Endodermal cell (in vitro differentiated cells): ENCODE measurements at regions not wholly inside any gene's neighbourhood (a gene's known extent, or its start where the extent isn't known, plus 50 kb on each side); places are given as distances from the start of the nearest gene placed in this dataset.
A peak's percentile ranks its signal among the peaks of the same experiment; 100 is the strongest.

Source experiments
- DNase-seq: peaks from one replicate; pipeline ENCODE4 v3.0.0-alpha.2; 2017
- H3K27ac ChIP-seq: 2 replicates; pipeline ENCODE4 v1.5.1; 2013; ENCODE audit warnings: mild to moderate bottlenecking, low read depth, low read length, moderate library complexity
- H3K27me3 ChIP-seq: 2 replicates; pipeline ENCODE4 v1.6.1; 2013; ENCODE audit warnings: mild to moderate bottlenecking, low read length, moderate library complexity; ENCODE audit not compliant: insufficient read depth, control insufficient read depth, poor library complexity, severe bottlenecking
- H3K36me3 ChIP-seq: 2 replicates; pipeline ENCODE4 v1.7.0; 2013; ENCODE audit warnings: mild to moderate bottlenecking, low read length, moderate library complexity; ENCODE audit not compliant: control insufficient read depth, insufficient read depth
- H3K4me1 ChIP-seq: one replicate; pipeline ENCODE4 v1.7.0; 2013; ENCODE audit warnings: low read length; ENCODE audit not compliant: control insufficient read depth, insufficient read depth
- H3K4me3 ChIP-seq: 2 replicates; pipeline ENCODE4 v1.5.1; 2013; ENCODE audit warnings: mild to moderate bottlenecking, low read length, moderate library complexity
- H3K9ac ChIP-seq: 2 replicates; pipeline ENCODE4 v1.6.1; 2013; ENCODE audit warnings: mild to moderate bottlenecking, low read length, moderate library complexity; ENCODE audit not compliant: poor library complexity, severe bottlenecking; ENCODE audit errors: extremely low read depth
- H3K9me3 ChIP-seq: 2 replicates; pipeline ENCODE4 v1.6.1; 2013; ENCODE audit warnings: mild to moderate bottlenecking, low read length, moderate library complexity; ENCODE audit not compliant: control insufficient read depth
- H3K27ac Mint-ChIP-seq: 2 replicates; pipeline ENCODE4 v1.8.0; 2020; ENCODE audit warnings: mixed read lengths
- H3K27me3 Mint-ChIP-seq: 2 replicates; pipeline ENCODE4 v1.8.0; 2021; ENCODE audit warnings: mild to moderate bottlenecking, mixed read lengths; ENCODE audit not compliant: insufficient read depth
- H3K36me3 Mint-ChIP-seq: 2 replicates; pipeline ENCODE4 v1.8.0; 2020; ENCODE audit warnings: low read depth, mixed read lengths
- H3K4me1 Mint-ChIP-seq: 2 replicates; pipeline ENCODE4 v1.8.0; 2020; ENCODE audit warnings: mixed read lengths
- H3K4me3 Mint-ChIP-seq: 2 replicates; pipeline ENCODE4 v1.8.0; 2020; ENCODE audit warnings: mild to moderate bottlenecking, moderate library complexity, mixed read lengths
- H3K9me3 Mint-ChIP-seq: 2 replicates; pipeline ENCODE4 v1.8.0; 2020; ENCODE audit warnings: mild to moderate bottlenecking, mixed read lengths
- CTCF ChIP-seq: fragments of 200-600 bp; sonication (generic); conservative IDR thresholded peaks from 2 replicates; pipeline ENCODE4 v1.5.0; 2021; ENCODE audit warnings: antibody characterized with exemption, mild to moderate bottlenecking
- WGBS, 2 experiments: methylation state at CpG; one replicate each; pipeline versions ENCODE4 v1.1.5 to v1.1.7; 2013; ENCODE audit warnings: missing lambda C conversion rate in 2 of 2, mixed read lengths in 1 of 2; ENCODE audit not compliant: insufficient coverage in 1 of 2, insufficient read length in 1 of 2; 5-methylcytosine and 5-hydroxymethylcytosine counted together

- no peak overlapping the region for H3K4me3 ChIP-seq
- peaks cover 2% of the 10 kb centered on the region for H3K9me3 Mint-ChIP-seq
- H3K27ac ChIP-seq, result no peak overlapping the region
- H3K4me1 ChIP-seq, result peaks cover 6% of the 10 kb centered on the region
- H3K36me3 Mint-ChIP-seq, result no peaks in the 10 kb centered on the region
- DNase-seq, result no peak
- H3K27ac Mint-ChIP-seq, result no peak overlapping the region
- peaks cover 9% of the 10 kb centered on the region for H3K4me1 Mint-ChIP-seq
- 90 to 93% methylated on average over 6 to 10 of the region's 10 CpGs for WGBS, 2 experiments
- H3K4me3 Mint-ChIP-seq, result no peak overlapping the region
- peaks cover 7% of the 10 kb centered on the region for H3K9me3 ChIP-seq
- H3K9ac ChIP-seq, result no peak overlapping the region
- H3K27me3 Mint-ChIP-seq, result peaks cover 2% of the 10 kb centered on the region
- no peaks in the 10 kb centered on the region for H3K27me3 ChIP-seq
- TF ChIP-seq CTCF, result no peak
- H3K36me3 ChIP-seq, result no peaks in the 10 kb centered on the region
These were observed 68.5 kb upstream of the LHX1 start for GRCh38 chr17:36868777-36869176.

DNA sequence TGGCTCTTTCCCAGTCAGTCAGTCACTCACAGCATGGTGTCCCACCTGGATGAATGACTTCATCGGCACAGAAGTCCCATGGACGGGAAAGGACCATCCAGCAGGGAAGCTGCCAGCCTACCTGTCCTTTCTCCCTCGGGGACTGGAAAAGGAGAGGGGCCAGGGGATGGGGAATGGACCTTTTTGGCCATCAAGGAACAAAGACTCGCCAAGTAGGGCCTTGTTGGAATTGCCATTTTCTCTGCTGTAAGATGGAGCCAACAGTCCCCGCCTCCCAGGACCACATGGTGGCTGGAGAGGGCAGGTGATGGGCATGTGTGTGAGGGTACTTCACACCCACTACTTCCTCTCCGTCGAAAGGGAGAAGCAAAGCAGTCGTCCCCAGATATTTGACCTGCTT lies 67.8 kb upstream of the LHX1 start:
- Histone ChIP-seq H3K9ac (no peak overlapping the region), H3K27ac (no peak overlapping the region), H3K9me3 (peaks cover 7% of the 10 kb centered on the region), H3K4me1 (peaks cover 6% of the 10 kb centered on the region), H3K27me3 (no peaks in the 10 kb centered on the region), H3K4me3 (no peak overlapping the region), H3K36me3 (no peaks in the 10 kb centered on the region)
- Mint-ChIP-seq H3K27ac (no peak overlapping the region), H3K4me1 (peaks cover 4% of the 10 kb centered on the region), H3K36me3 (no peaks in the 10 kb centered on the region), H3K4me3 (no peak overlapping the region), H3K9me3 (peaks cover 2% of the 10 kb centered on the region), H3K27me3 (peaks cover 2% of the 10 kb centered on the region)
- DNase-seq, result peak; percentile 71
- TF ChIP-seq CTCF, result no peak
- 87 to 91% methylated on average over 5 to 8 of the region's 8 CpGs for WGBS, 2 experiments

DNA sequence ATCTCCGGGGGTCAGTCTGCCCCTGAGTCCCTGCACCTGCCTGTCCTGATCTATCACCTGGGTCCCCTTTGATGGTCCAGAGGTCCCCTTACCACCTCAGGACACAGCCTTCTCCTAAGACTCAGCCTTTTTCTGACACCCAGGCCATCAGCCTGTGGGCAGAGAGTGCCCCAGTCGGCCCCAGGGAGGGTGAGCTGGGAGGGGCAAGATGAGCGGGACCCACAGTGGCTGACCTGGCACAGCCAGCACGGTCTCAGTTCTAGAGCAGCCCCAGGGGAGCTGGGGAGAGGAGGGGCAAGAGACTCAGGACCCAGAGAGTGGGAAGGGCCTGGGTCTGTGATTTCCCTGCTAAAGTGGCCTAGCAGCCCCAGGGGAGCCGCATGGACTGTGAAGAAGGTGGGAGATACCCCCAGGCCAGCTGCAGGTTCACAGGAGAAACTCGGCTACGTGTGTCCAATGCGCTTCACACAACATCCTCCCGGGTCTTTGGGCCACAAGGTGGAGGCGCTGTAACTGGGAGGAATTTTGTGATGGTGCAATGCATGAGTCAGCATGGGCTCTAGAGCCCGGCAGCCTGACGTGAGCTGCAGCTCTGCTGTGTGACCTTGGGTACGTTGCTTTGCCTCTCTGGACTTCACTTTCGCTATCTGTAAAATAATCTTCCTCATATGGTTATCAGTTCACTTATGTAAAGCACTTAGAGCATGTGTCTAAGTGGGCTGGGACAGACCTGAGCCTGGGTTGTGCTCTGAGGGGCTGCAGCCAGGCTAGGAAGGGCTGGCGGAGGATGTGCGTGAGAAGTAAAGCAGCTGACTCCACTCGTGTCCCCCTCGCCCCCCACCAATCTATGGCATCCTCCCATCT lies 67.2 kb upstream of the LHX1 start:
- peak; percentile 85 for DNase-seq
- H3K36me3 Mint-ChIP-seq, result no peaks in the 10 kb centered on the region
- peaks cover 2% of the 10 kb centered on the region for H3K9me3 Mint-ChIP-seq
- peaks cover 4% of the 10 kb centered on the region for H3K4me1 Mint-ChIP-seq
- Histone ChIP-seq H3K4me1 (peaks cover 6% of the 10 kb centered on the region), H3K27ac (no peak overlapping the region), H3K36me3 (no peaks in the 10 kb centered on the region), H3K9me3 (peaks cover 7% of the 10 kb centered on the region), H3K4me3 (no peak overlapping the region), H3K9ac (no peak overlapping the region), H3K27me3 (no peaks in the 10 kb centered on the region)
- H3K27ac Mint-ChIP-seq, result no peak overlapping the region
- peaks cover 2% of the 10 kb centered on the region for H3K27me3 Mint-ChIP-seq
- 78 to 85% methylated on average over 10 to 18 of the region's 18 CpGs for WGBS, 2 experiments
- no peak for TF ChIP-seq CTCF
- H3K4me3 Mint-ChIP-seq, result no peak overlapping the region
